Stimulated activated CD4-positive, alpha-beta T cell treated with anti-CD3 and anti-CD28 coated beads, Interleukin-15, amount 100 ng/mL, for 1 hour (primary cell): ENCODE measurements at regions not wholly inside any gene's neighbourhood (a gene's known extent, or its start where the extent isn't known, plus 50 kb on each side); places are given as distances from the start of the nearest gene placed in this dataset.

ENCODE experiments used
- DNase-seq, 2 donors: peaks; one replicate each; pipeline ENCODE4 v3.0.0-alpha.2; 2020; ENCODE audit warnings: low read depth in 1 of 2, low spot score in 1 of 2

DNA sequence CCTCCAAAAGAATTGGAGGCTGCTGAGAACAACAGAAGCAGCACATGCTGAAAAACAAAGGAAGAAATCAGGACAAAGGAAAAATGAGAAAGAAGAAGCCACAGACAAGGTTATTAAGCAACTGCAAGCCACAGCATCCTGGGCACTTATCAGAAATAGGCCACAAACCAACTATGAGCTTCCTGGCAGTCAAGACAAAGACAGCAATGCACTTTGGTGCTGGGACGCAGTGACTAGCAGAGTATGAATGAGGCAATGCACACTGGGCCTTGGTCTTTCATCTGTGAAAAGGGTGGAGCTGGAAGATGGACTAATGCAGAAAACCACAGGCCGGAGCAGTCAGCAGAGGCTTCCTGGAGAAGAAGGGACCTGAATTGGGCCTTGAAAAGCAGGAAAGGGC, 56.0 kb upstream of the LINGO1 start:
- DNase-seq, result no peak

DNA sequence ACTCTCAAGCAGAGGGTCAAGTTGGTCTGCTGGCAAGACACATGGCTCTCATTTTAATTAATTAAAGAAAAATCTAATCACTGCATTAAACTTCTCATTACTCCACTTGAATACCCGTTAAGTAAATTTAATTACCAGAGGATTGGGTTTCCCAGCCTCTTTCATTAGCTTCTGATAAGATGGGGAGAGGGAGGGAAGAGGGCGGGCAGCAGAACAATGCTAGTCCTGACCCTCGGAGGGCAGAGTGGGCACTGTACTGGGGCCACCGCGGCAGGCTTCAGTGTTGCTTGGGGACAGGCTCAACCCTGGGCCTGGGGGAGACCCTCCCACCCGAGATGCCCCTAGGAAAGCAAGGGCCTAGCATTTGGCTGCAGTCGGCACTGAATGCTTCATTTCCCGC, 55.6 kb upstream of the LINGO1 start:
- DNase-seq, result no peak

- DNase-seq, result no peak
Observed at GRCh38 chr15:77685082-77685815, 52.5 kb upstream of the LINGO1 start.

GRCh38 chr15:77684341-77685081, 51.8 kb upstream of the LINGO1 start:
- no peak for DNase-seq

DNA sequence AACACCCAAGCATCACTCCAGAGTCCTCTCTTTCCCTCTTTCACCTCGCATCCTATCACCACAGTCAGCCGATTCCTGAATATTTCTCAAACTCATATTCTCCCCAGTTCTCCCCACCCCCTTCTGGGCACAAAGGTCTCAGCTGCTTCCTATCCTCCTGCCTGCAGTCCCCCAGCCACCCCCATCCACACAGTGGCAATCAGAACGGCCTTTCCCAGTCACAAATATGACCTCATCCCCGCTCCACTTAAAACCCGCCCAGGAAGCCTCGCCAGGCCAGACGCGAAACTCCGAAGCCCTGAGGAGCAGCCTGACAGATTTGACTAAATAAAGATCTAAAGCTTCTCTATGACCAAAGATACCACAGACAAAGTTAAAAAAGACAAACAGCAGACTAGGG, 49.9 kb upstream of the LINGO1 start:
- DNase-seq, result no peak
